Neural progenitor cell (in vitro differentiated cells): ENCODE measurements at regions not wholly inside any gene's neighbourhood (a gene's known extent, or its start where the extent isn't known, plus 50 kb on each side); places are given as distances from the start of the nearest gene placed in this dataset.

Experiments used
- EZH2 ChIP-seq: fragments of 200-600 bp; sonication (generic); IDR thresholded peaks from 2 replicates; pipeline ENCODE4 v1.6.1; 2017; ENCODE audit warnings: antibody characterized with exemption, mild to moderate bottlenecking, moderate library complexity
- TF ChIP-seq, protein P1 (sequence below): fragments of 200-600 bp; sonication (generic); IDR thresholded peaks from 2 replicates; pipeline ENCODE4 v1.5.1; 2017; ENCODE audit warnings: antibody characterized with exemption, mild to moderate bottlenecking

DNA sequence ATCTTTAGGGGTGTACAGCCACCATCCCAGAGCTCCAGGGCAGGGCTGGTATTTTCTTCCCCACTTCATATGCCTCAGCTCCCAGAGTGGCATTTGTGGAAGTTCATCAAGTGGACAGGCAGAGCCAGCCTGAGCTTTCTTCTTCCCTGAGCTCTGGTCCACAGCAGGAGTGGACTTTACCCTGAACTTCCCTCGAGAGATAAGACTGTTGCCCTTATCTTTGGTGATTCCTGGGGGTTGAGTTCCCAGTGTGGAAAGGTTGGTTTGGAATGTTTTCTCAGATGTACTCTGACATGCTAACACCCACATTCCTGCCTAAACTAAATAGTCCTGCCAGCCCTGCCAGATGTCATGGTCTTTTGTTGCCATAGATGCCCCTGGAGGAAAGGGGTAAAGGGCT lies 62.0 kb upstream of the LGALSL start:
- TF ChIP-seq EZH2 = no peak
- TF ChIP-seq, protein P1, sequence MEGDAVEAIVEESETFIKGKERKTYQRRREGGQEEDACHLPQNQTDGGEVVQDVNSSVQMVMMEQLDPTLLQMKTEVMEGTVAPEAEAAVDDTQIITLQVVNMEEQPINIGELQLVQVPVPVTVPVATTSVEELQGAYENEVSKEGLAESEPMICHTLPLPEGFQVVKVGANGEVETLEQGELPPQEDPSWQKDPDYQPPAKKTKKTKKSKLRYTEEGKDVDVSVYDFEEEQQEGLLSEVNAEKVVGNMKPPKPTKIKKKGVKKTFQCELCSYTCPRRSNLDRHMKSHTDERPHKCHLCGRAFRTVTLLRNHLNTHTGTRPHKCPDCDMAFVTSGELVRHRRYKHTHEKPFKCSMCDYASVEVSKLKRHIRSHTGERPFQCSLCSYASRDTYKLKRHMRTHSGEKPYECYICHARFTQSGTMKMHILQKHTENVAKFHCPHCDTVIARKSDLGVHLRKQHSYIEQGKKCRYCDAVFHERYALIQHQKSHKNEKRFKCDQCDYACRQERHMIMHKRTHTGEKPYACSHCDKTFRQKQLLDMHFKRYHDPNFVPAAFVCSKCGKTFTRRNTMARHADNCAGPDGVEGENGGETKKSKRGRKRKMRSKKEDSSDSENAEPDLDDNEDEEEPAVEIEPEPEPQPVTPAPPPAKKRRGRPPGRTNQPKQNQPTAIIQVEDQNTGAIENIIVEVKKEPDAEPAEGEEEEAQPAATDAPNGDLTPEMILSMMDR = no peak
